Activated CD8-positive, alpha-beta T cell treated with anti-CD3 and anti-CD28 coated beads for 36 hours (primary cell): ENCODE measurements at regions not wholly inside any gene's neighbourhood (a gene's known extent, or its start where the extent isn't known, plus 50 kb on each side); places are given as distances from the start of the nearest gene placed in this dataset.

Experiments used
- ATAC-seq: fragments of 200-7000 bp; cut with Tn5 transposase; one replicate; pipeline ENCODE4 v1.10.0; 2021; ENCODE audit warnings: mild to moderate bottlenecking, moderate library complexity
- CTCF ChIA-PET: fragments of 350-600 bp; sonication (Branson Sonifier 250); formaldehyde crosslinking; loops from one replicate; lab custom pipeline; 2021; ENCODE audit warnings: antibody characterized with exemption; lab: Charles Lee
- POLR2A ChIA-PET: fragments of 350-600 bp; sonication (Branson Sonifier 250); formaldehyde crosslinking; loops from one replicate; lab custom pipeline; 2021; ENCODE audit warnings: antibody characterized with exemption; lab: Charles Lee
- DNase-seq: peaks from one replicate; pipeline ENCODE4 v3.0.0-alpha.2; 2020
- H3K27ac Mint-ChIP-seq: one replicate; pipeline ENCODE4 v1.8.0; 2021; ENCODE audit warnings: mild to moderate bottlenecking, mixed read lengths
- H3K27me3 Mint-ChIP-seq: one replicate; pipeline ENCODE4 v1.8.0; 2021; ENCODE audit warnings: mixed read lengths
- H3K36me3 Mint-ChIP-seq: one replicate; pipeline ENCODE4 v1.8.0; 2021; ENCODE audit warnings: low read depth, mixed read lengths
- H3K4me1 Mint-ChIP-seq: one replicate; pipeline ENCODE4 v1.8.0; 2021; ENCODE audit warnings: low read depth, mixed read lengths
- H3K4me3 Mint-ChIP-seq: one replicate; pipeline ENCODE4 v1.8.0; 2021; ENCODE audit warnings: mild to moderate bottlenecking, moderate library complexity, mixed read lengths
- H3K9me3 Mint-ChIP-seq: one replicate; pipeline ENCODE4 v1.8.0; 2021; ENCODE audit warnings: mixed read lengths
- CTCF ChIP-seq: fragments of 200-600 bp; IDR thresholded peaks from one replicate; pipeline ENCODE4 v1.8.0; 2022; ENCODE audit warnings: antibody characterized with exemption, mild to moderate bottlenecking
- intact Hi-C: fragments of 100-400 bp; cut with micrococcal nuclease; formaldehyde crosslinking; loops from one replicate; pipeline ENCODE4 v1.10.0; 2022

DNA sequence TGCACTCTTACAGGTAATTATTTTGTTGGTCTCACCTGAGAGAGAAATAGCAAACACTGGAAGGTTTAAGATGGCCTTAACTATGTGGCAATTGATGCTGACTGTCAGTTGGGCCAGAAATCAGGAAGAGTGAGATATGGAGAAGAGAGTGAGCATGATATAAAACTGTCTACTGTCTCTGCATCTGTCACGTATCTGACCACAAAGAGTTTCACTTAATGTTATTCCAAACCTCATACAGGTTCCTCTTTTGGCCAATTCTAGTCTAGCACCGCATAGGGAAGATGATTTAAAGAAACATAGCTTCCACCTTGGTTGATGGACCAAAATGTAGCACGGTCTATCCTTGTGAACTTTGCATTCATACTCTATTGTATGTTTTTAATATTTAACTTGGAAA, 381.0 kb upstream of the BOD1L1 start:
- CTCF ChIA-PET, result no interaction called here

GRCh38 chr4:14018191-14018853, 390.8 kb upstream of the BOD1L1 start:
- CTCF ChIA-PET, result no interaction called here
- DNase-seq (no peak), ATAC-seq (no peak)
- no peaks in the 10 kb centered on the region for H3K4me1 Mint-ChIP-seq
- no peaks in the 10 kb centered on the region for H3K36me3 Mint-ChIP-seq
- intact Hi-C loops, result no loop called here
- no peak overlapping the region for H3K4me3 Mint-ChIP-seq
- POLR2A ChIA-PET, result no interaction called here
- H3K27me3 Mint-ChIP-seq, result no peaks in the 10 kb centered on the region
- no peak overlapping the region for H3K27ac Mint-ChIP-seq
- no peak for TF ChIP-seq CTCF
- peaks cover 7% of the 10 kb centered on the region for H3K9me3 Mint-ChIP-seq

More for the DNA sequence above, 381.0 kb upstream of the BOD1L1 start:
- Mint-ChIP-seq H3K4me1 (no peaks in the 10 kb centered on the region), H3K36me3 (no peaks in the 10 kb centered on the region), H3K9me3 (peaks cover 5% of the 10 kb centered on the region), H3K27me3 (no peaks in the 10 kb centered on the region), H3K27ac (no peak overlapping the region), H3K4me3 (no peak overlapping the region)
- POLR2A ChIA-PET, result no interaction called here
- intact Hi-C loops, result no loop called here
- ATAC-seq, result no peak
- no peak for DNase-seq
- no peak for TF ChIP-seq CTCF

- ATAC-seq (no peak), DNase-seq (no peak)
- intact Hi-C loops, result no loop called here
- Mint-ChIP-seq H3K4me1 (no peaks in the 10 kb centered on the region), H3K4me3 (no peak overlapping the region), H3K27me3 (no peaks in the 10 kb centered on the region), H3K27ac (no peak overlapping the region), H3K9me3 (no peaks in the 10 kb centered on the region), H3K36me3 (no peaks in the 10 kb centered on the region)
- TF ChIP-seq CTCF, result no peak
- ChIA-PET CTCF (no interaction called here), POLR2A (no interaction called here)
Observed at GRCh38 chr4:14022456-14022855, 394.9 kb upstream of the BOD1L1 start.

DNA sequence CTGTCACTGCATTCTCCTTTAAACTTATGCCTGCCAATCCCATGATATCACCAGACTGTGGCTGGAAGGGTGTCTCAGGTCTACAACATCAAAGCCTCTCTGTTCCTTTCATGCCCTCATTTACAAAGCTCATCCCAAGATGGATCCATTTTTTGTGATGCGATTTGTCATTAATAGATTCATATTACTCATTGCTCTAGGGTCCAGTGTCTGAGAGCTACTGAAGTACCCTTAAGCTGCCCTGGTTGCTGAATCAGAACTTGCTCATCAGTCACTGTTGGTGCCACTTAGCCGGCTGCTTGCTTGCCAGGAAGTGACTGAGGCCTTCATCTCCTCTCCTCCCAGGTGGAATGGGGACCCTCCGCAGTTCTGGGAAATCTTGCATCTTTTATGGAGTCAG, 395.5 kb upstream of the BOD1L1 start:
- ChIA-PET CTCF (no interaction called here), POLR2A (no interaction called here)
- no peaks in the 10 kb centered on the region for H3K4me1 Mint-ChIP-seq
- DNase-seq, result no peak
- no peaks in the 10 kb centered on the region for H3K27me3 Mint-ChIP-seq
- intact Hi-C loops, result no loop called here
- no peaks in the 10 kb centered on the region for H3K36me3 Mint-ChIP-seq
- no peak overlapping the region for H3K27ac Mint-ChIP-seq
- no peak for ATAC-seq
- TF ChIP-seq CTCF, result no peak
- no peaks in the 10 kb centered on the region for H3K9me3 Mint-ChIP-seq
- no peak overlapping the region for H3K4me3 Mint-ChIP-seq

- no peak for DNase-seq
- no peaks in the 10 kb centered on the region for H3K27me3 Mint-ChIP-seq
- H3K4me3 Mint-ChIP-seq, result no peak overlapping the region
- no peaks in the 10 kb centered on the region for H3K36me3 Mint-ChIP-seq
- H3K4me1 Mint-ChIP-seq, result no peaks in the 10 kb centered on the region
- intact Hi-C loops, result no loop called here
- H3K27ac Mint-ChIP-seq, result no peak overlapping the region
- CTCF ChIA-PET, result no interaction called here
- POLR2A ChIA-PET, result no interaction called here
- no peak for ATAC-seq
- no peak for TF ChIP-seq CTCF
- no peaks in the 10 kb centered on the region for H3K9me3 Mint-ChIP-seq
Observed at GRCh38 chr4:14023896-14024295, 396.4 kb upstream of the BOD1L1 start.
